ENCODE measurements at regions not wholly inside any gene's neighbourhood (a gene's known extent, or its start where the extent isn't known, plus 50 kb on each side); places are given as distances from the start of the nearest gene placed in this dataset.
"Not testable (repeated sequence)": the region's sequence is repeated elsewhere in the genome, so short reads cannot be mapped to it uniquely, and the experiment has no call there.

- DNase-seq (ENCODE audit: low read depth in 4 of 4, low spot score in 3 of 4), result no peak
Measured at GRCh38 chr1:192862271-192862670, 53.4 kb downstream of the RGS2 start.

- no peak for DNase-seq (ENCODE audit: low read depth in 4 of 4, low spot score in 3 of 4)
Measured at GRCh38 chr1:192866241-192866868, 57.5 kb downstream of the RGS2 start.

GRCh38 chr1:192867180-192867579, 58.3 kb downstream of the RGS2 start:
- no peak for DNase-seq (ENCODE audit: low read depth in 4 of 4, low spot score in 3 of 4)

GRCh38 chr1:192869308-192869940, 60.6 kb downstream of the RGS2 start:
- DNase-seq (ENCODE audit: low read depth in 4 of 4, low spot score in 3 of 4), result no peak

- DNase-seq (ENCODE audit: low read depth in 4 of 4, low spot score in 3 of 4), result no peak
Measured at GRCh38 chr1:192872010-192872409, 63.2 kb downstream of the RGS2 start.

- no peak for DNase-seq (ENCODE audit: low read depth in 4 of 4, low spot score in 3 of 4)
Measured at GRCh38 chr1:192873836-192874235, 65.0 kb downstream of the RGS2 start.

GRCh38 chr1:192876633-192877032, 67.8 kb downstream of the RGS2 start:
- no peak for DNase-seq (ENCODE audit: low read depth in 4 of 4, low spot score in 3 of 4)

- no peak for DNase-seq (ENCODE audit: low read depth in 4 of 4, low spot score in 3 of 4)
Measured at GRCh38 chr1:192877283-192877886, 68.5 kb downstream of the RGS2 start.

- no peak for DNase-seq (ENCODE audit: low read depth in 4 of 4, low spot score in 3 of 4)
Measured at GRCh38 chr1:192878249-192878648, 69.4 kb downstream of the RGS2 start.

- no peak for DNase-seq (ENCODE audit: low read depth in 4 of 4, low spot score in 3 of 4)
Measured at GRCh38 chr1:192879406-192879805, 70.6 kb downstream of the RGS2 start.

GRCh38 chr1:192880231-192880630, 71.4 kb downstream of the RGS2 start:
- DNase-seq (ENCODE audit: low read depth in 4 of 4, low spot score in 3 of 4), result no peak

- DNase-seq (ENCODE audit: low read depth in 4 of 4, low spot score in 3 of 4), result no peak
Measured at GRCh38 chr1:192884241-192884640, 75.4 kb downstream of the RGS2 start.

GRCh38 chr1:192885387-192885786, 76.5 kb downstream of the RGS2 start:
- DNase-seq (ENCODE audit: low read depth in 4 of 4, low spot score in 3 of 4), result not testable (repeated sequence)

GRCh38 chr1:192887426-192887825, 78.6 kb downstream of the RGS2 start:
- no peak for DNase-seq (ENCODE audit: low read depth in 4 of 4, low spot score in 3 of 4)

GRCh38 chr1:192888574-192888973, 79.7 kb downstream of the RGS2 start:
- DNase-seq (ENCODE audit: low read depth in 4 of 4, low spot score in 3 of 4), result no peak

GRCh38 chr1:192889082-192889481, 80.2 kb downstream of the RGS2 start:
- no peak for DNase-seq (ENCODE audit: low read depth in 4 of 4, low spot score in 3 of 4)

- DNase-seq (ENCODE audit: low read depth in 4 of 4, low spot score in 3 of 4), result no peak
Measured at GRCh38 chr1:192890134-192890533, 81.3 kb downstream of the RGS2 start.

GRCh38 chr1:192892934-192893333, 84.1 kb downstream of the RGS2 start:
- DNase-seq (ENCODE audit: low read depth in 4 of 4, low spot score in 3 of 4), result no peak

GRCh38 chr1:192895487-192895886, 86.6 kb downstream of the RGS2 start:
- not testable (repeated sequence) for DNase-seq (ENCODE audit: low read depth in 4 of 4, low spot score in 3 of 4)

GRCh38 chr1:192896376-192896775, 87.5 kb downstream of the RGS2 start:
- no peak for DNase-seq (ENCODE audit: low read depth in 4 of 4, low spot score in 3 of 4)

- DNase-seq (ENCODE audit: low read depth in 4 of 4, low spot score in 3 of 4), result no peak
Measured at GRCh38 chr1:192901500-192901899, 92.7 kb downstream of the RGS2 start.

GRCh38 chr1:192903142-192903541, 94.3 kb downstream of the RGS2 start:
- no peak for DNase-seq (ENCODE audit: low read depth in 4 of 4, low spot score in 3 of 4)
